MM.1S (cell line): ENCODE measurements at regions not wholly inside any gene's neighbourhood (a gene's known extent, or its start where the extent isn't known, plus 50 kb on each side); places are given as distances from the start of the nearest gene placed in this dataset.

Experiments used
- EZH2 ChIP-seq: fragments of 300-600 bp; sonication (generic); optimal IDR thresholded peaks from 2 replicates; pipeline ENCODE3; 2017; ENCODE audit warnings: low read depth, mild to moderate bottlenecking, antibody characterized with exemption, low read length, mixed read lengths
- TF ChIP-seq, protein P1 (sequence below): fragments of 300-600 bp; sonication (generic); IDR thresholded peaks from 2 replicates; pipeline ENCODE4 v1.5.1; 2016; ENCODE audit warnings: antibody characterized with exemption, low read length, mixed read lengths

GRCh38 chr1:103307751-103308150 lies 199.4 kb upstream of the COL11A1 start:
- TF ChIP-seq, protein P1, sequence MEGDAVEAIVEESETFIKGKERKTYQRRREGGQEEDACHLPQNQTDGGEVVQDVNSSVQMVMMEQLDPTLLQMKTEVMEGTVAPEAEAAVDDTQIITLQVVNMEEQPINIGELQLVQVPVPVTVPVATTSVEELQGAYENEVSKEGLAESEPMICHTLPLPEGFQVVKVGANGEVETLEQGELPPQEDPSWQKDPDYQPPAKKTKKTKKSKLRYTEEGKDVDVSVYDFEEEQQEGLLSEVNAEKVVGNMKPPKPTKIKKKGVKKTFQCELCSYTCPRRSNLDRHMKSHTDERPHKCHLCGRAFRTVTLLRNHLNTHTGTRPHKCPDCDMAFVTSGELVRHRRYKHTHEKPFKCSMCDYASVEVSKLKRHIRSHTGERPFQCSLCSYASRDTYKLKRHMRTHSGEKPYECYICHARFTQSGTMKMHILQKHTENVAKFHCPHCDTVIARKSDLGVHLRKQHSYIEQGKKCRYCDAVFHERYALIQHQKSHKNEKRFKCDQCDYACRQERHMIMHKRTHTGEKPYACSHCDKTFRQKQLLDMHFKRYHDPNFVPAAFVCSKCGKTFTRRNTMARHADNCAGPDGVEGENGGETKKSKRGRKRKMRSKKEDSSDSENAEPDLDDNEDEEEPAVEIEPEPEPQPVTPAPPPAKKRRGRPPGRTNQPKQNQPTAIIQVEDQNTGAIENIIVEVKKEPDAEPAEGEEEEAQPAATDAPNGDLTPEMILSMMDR: no peak
- no peak for TF ChIP-seq EZH2
